Kidney (tissue), 13 donors: ENCODE measurements at regions not wholly inside any gene's neighbourhood (a gene's known extent, or its start where the extent isn't known, plus 50 kb on each side); places are given as distances from the start of the nearest gene placed in this dataset.

Source experiments
- DNase-seq, 5 donors: peaks; one replicate each; pipeline ENCODE4 v3.0.0-alpha.2; 2013 to 2020
- FAIRE-seq: peaks from 2 replicates; lab custom pipeline; 2012; peaks lifted over from hg19 to GRCh38; lab: Jason Lieb, UNC
- H3K27ac ChIP-seq, 2 donors: one replicate each; pipeline ENCODE4 v1.7.0; 2013; ENCODE audit warnings: low read depth in 2 of 2, low read length in 2 of 2, inconsistent platforms in 1 of 2
- H3K27me3 ChIP-seq: one replicate; pipeline ENCODE4 v1.7.1; 2013; ENCODE audit warnings: low read length, inconsistent platforms; ENCODE audit not compliant: control insufficient read depth, insufficient read depth
- H3K36me3 ChIP-seq, 3 donors: one replicate each; pipeline versions ENCODE4 v1.7.0 to v1.7.1; 2013; ENCODE audit warnings: low read length in 3 of 3, control low read depth in 1 of 3, inconsistent platforms in 1 of 3; ENCODE audit not compliant: insufficient read depth in 3 of 3, control insufficient read depth in 2 of 3
- H3K4me1 ChIP-seq, 3 donors: one replicate each; pipeline versions ENCODE4 v1.7.0 to v1.7.1; 2013; ENCODE audit warnings: low read length in 3 of 3, inconsistent platforms in 1 of 3, low read depth in 1 of 3; ENCODE audit not compliant: control insufficient read depth in 2 of 3, insufficient read depth in 2 of 3
- H3K4me3 ChIP-seq, 3 donors: one replicate each; pipeline versions ENCODE4 v1.7.0 to v1.8.1; 2013; ENCODE audit warnings: low read length in 3 of 3, control low read depth in 1 of 3, inconsistent platforms in 1 of 3
- H3K9ac ChIP-seq, 3 donors: one replicate each; pipeline versions ENCODE4 v1.7.0 to v1.7.1; 2013; ENCODE audit warnings: low read length in 3 of 3, control low read depth in 1 of 3, inconsistent platforms in 1 of 3
- H3K9me3 ChIP-seq, 3 donors: one replicate each; pipeline versions ENCODE4 v1.7.0 to v1.7.1; 2013; ENCODE audit warnings: low read length in 3 of 3, control low read depth in 1 of 3, inconsistent platforms in 1 of 3; ENCODE audit not compliant: control insufficient read depth in 2 of 3, insufficient read depth in 1 of 3
- CTCF ChIP-seq: IDR thresholded peaks from 3 replicates; pipeline ENCODE4 v1.5.1; 2012; ENCODE audit warnings: mild to moderate bottlenecking, moderate library complexity, borderline replicate concordance; ENCODE audit not compliant: insufficient read depth; ENCODE audit errors: extremely low read depth
- intact Hi-C: fragments of 100-400 bp; cut with DNase I; formaldehyde crosslinking; loops from one replicate; pipeline ENCODE4 v1.11.1; 2022
- donor health status: control.
- donor health status: control.
- donor health status: control.
- donor health status: control.
- donor health status: control.
- donor health status: DM: yes; HTN: yes; CAD: no.
- donor health status: Normal renal cell carcinoma (clear cell type).

- FAIRE-seq (no peak), DNase-seq (no peak)
- Histone ChIP-seq H3K27ac (no peak overlapping the region), H3K9me3 (no peaks in the 10 kb centered on the region), H3K36me3 (no peaks in the 10 kb centered on the region), H3K4me1 (no peaks in the 10 kb centered on the region), H3K4me3 (no peak overlapping the region), H3K27me3 (no peaks in the 10 kb centered on the region), H3K9ac (no peak overlapping the region)
- TF ChIP-seq CTCF, result no peak
- intact Hi-C loops, result no loop called here
These were observed 102.2 kb upstream of the BCL2L14 start for GRCh38 chr12:11968516-11968915.

- Histone ChIP-seq H3K9ac (no peak overlapping the region), H3K27me3 (no peaks in the 10 kb centered on the region), H3K27ac (no peak overlapping the region), H3K9me3 (no peaks in the 10 kb centered on the region), H3K4me3 (no peak overlapping the region), H3K4me1 (no peaks in the 10 kb centered on the region), H3K36me3 (no peaks in the 10 kb centered on the region)
- TF ChIP-seq CTCF, result no peak
- FAIRE-seq, result no peak
- DNase-seq, result no peak
- intact Hi-C loops, result no loop called here
These were observed 101.1 kb upstream of the BCL2L14 start for GRCh38 chr12:11969437-11970154.

- no peak overlapping the region for H3K4me3 ChIP-seq
- DNase-seq (no peak), FAIRE-seq (no peak)
- no peaks in the 10 kb centered on the region for H3K9me3 ChIP-seq
- no peak for TF ChIP-seq CTCF
- H3K4me1 ChIP-seq, result no peaks in the 10 kb centered on the region
- H3K9ac ChIP-seq, result no peak overlapping the region
- intact Hi-C loops, result no loop called here
- H3K27ac ChIP-seq, result no peak overlapping the region
- no peaks in the 10 kb centered on the region for H3K27me3 ChIP-seq
- H3K36me3 ChIP-seq, result no peaks in the 10 kb centered on the region
These were observed 100.6 kb upstream of the BCL2L14 start for GRCh38 chr12:11970155-11970520.

GRCh38 chr12:11973396-11973795 is 97.3 kb upstream of the BCL2L14 start:
- DNase-seq, result no peak
- intact Hi-C loops, result no loop called here
- H3K27me3 ChIP-seq, result no peaks in the 10 kb centered on the region
- TF ChIP-seq CTCF, result no peak
- H3K9ac ChIP-seq, result no peak overlapping the region
- no peaks in the 10 kb centered on the region for H3K4me1 ChIP-seq
- H3K27ac ChIP-seq, result no peak overlapping the region
- H3K9me3 ChIP-seq, result no peaks in the 10 kb centered on the region
- no peaks in the 10 kb centered on the region for H3K36me3 ChIP-seq
- no peak for FAIRE-seq
- no peak overlapping the region for H3K4me3 ChIP-seq
